HG03108 (cell line): ENCODE measurements at regions not wholly inside any gene's neighbourhood (a gene's known extent, or its start where the extent isn't known, plus 50 kb on each side); places are given as distances from the start of the nearest gene placed in this dataset.

Source experiments
- ATAC-seq: cut with Tn5 transposase; IDR thresholded peaks from one replicate; pipeline ENCODE4 v1.9.1; 2021; ENCODE audit warnings: moderate library complexity; ENCODE audit not compliant: unreplicated experiment

- ATAC-seq = no peak
Observed at GRCh38 chr4:122516376-122516775, 59.9 kb upstream of the IL2 start.

- no peak for ATAC-seq
Observed at GRCh38 chr4:122514671-122515070, 58.1 kb upstream of the IL2 start.

- ATAC-seq = no peak
Observed at GRCh38 chr4:122512430-122512829, 55.9 kb upstream of the IL2 start.

GRCh38 chr4:122508083-122508482 lies 51.6 kb upstream of the IL2 start:
- ATAC-seq = no peak
